ENCODE measurements at regions not wholly inside any gene's neighbourhood (a gene's known extent, or its start where the extent isn't known, plus 50 kb on each side); places are given as distances from the start of the nearest gene placed in this dataset.
A peak's percentile ranks its signal among the peaks of the same experiment; 100 is the strongest.

GRCh38 chr2:17148407-17149145 is 369.7 kb downstream of the RAD51AP2 start:
- H3K27me3 Mint-ChIP-seq (ENCODE audit: low read depth, unreplicated experiment): no peaks in the 10 kb centered on the region
- Histone ChIP-seq H3K36me3 (ENCODE audit: insufficient read depth, low read length) (no peaks in the 10 kb centered on the region), H3K79me2 (ENCODE audit: insufficient read depth, low read length) (no peaks in the 10 kb centered on the region), H3K27me3 (ENCODE audit: insufficient read depth, low read length) (no peaks in the 10 kb centered on the region), H3K4me2 (ENCODE audit: low read length) (no peak overlapping the region), H3K4me3 (ENCODE audit: insufficient read depth, low read depth, low read length) (no peak overlapping the region), H3K9me3 (ENCODE audit: insufficient read depth, low read depth, low read length) (no peaks in the 10 kb centered on the region), H3K27ac (ENCODE audit: low read depth, low read length) (no peak overlapping the region), H3K9ac (ENCODE audit: low read length) (no peak overlapping the region), H3K4me1 (ENCODE audit: insufficient read depth, low read length) (no peaks in the 10 kb centered on the region), H4K20me1 (ENCODE audit: insufficient read depth, low read length) (no peaks in the 10 kb centered on the region), H2AFZ (ENCODE audit: low read depth, low read length) (no peak overlapping the region)
- no peak overlapping the region for H3K27ac Mint-ChIP-seq (ENCODE audit: unreplicated experiment)
- no peak for DNase-seq (ENCODE audit: low read depth)
- no peak overlapping the region for H3K4me3 Mint-ChIP-seq (ENCODE audit: unreplicated experiment)
- no peaks in the 10 kb centered on the region for H3K9me3 Mint-ChIP-seq (ENCODE audit: unreplicated experiment)
- H3K36me3 Mint-ChIP-seq (ENCODE audit: low read depth, unreplicated experiment): no peaks in the 10 kb centered on the region
- peaks cover 1% of the 10 kb centered on the region for H3K4me1 Mint-ChIP-seq (ENCODE audit: low read depth, unreplicated experiment)
- no peak for FAIRE-seq
- TF ChIP-seq EZH2 (IDR thresholded peaks at IDR 0.05; ENCODE audit: insufficient read depth, low read length) (no peak), CTCF (IDR thresholded peaks at IDR 0.05; ENCODE audit: insufficient read depth, low read depth, low read length) (peak; percentile 63)

GRCh38 chr2:17146358-17146757 is 371.9 kb downstream of the RAD51AP2 start:
- H3K4me3 Mint-ChIP-seq (ENCODE audit: unreplicated experiment): no peak overlapping the region
- Histone ChIP-seq H3K9ac (ENCODE audit: low read length) (no peak overlapping the region), H3K36me3 (ENCODE audit: insufficient read depth, low read length) (no peaks in the 10 kb centered on the region), H3K4me1 (ENCODE audit: insufficient read depth, low read length) (no peaks in the 10 kb centered on the region), H4K20me1 (ENCODE audit: insufficient read depth, low read length) (no peaks in the 10 kb centered on the region), H3K4me3 (ENCODE audit: insufficient read depth, low read depth, low read length) (no peak overlapping the region), H3K27ac (ENCODE audit: low read depth, low read length) (no peak overlapping the region), H3K4me2 (ENCODE audit: low read length) (no peak overlapping the region), H3K9me3 (ENCODE audit: insufficient read depth, low read depth, low read length) (no peaks in the 10 kb centered on the region), H2AFZ (ENCODE audit: low read depth, low read length) (no peak overlapping the region), H3K27me3 (ENCODE audit: insufficient read depth, low read length) (no peaks in the 10 kb centered on the region), H3K79me2 (ENCODE audit: insufficient read depth, low read length) (no peaks in the 10 kb centered on the region)
- no peaks in the 10 kb centered on the region for H3K4me1 Mint-ChIP-seq (ENCODE audit: low read depth, unreplicated experiment)
- FAIRE-seq (no peak), DNase-seq (ENCODE audit: low read depth) (no peak)
- no peaks in the 10 kb centered on the region for H3K9me3 Mint-ChIP-seq (ENCODE audit: unreplicated experiment)
- H3K36me3 Mint-ChIP-seq (ENCODE audit: low read depth, unreplicated experiment): no peaks in the 10 kb centered on the region
- no peak overlapping the region for H3K27ac Mint-ChIP-seq (ENCODE audit: unreplicated experiment)
- TF ChIP-seq CTCF (IDR thresholded peaks at IDR 0.05; ENCODE audit: insufficient read depth, low read depth, low read length) (no peak), EZH2 (IDR thresholded peaks at IDR 0.05; ENCODE audit: insufficient read depth, low read length) (no peak)
- no peaks in the 10 kb centered on the region for H3K27me3 Mint-ChIP-seq (ENCODE audit: low read depth, unreplicated experiment)

- Mint-ChIP-seq H3K36me3 (ENCODE audit: low read depth, unreplicated experiment) (no peaks in the 10 kb centered on the region), H3K4me3 (ENCODE audit: unreplicated experiment) (no peak overlapping the region), H3K4me1 (ENCODE audit: low read depth, unreplicated experiment) (peaks cover 2% of the 10 kb centered on the region), H3K27me3 (ENCODE audit: low read depth, unreplicated experiment) (no peaks in the 10 kb centered on the region), H3K9me3 (ENCODE audit: unreplicated experiment) (no peaks in the 10 kb centered on the region), H3K27ac (ENCODE audit: unreplicated experiment) (no peak overlapping the region)
- H3K27me3 ChIP-seq (ENCODE audit: insufficient read depth, low read length): no peaks in the 10 kb centered on the region
- no peaks in the 10 kb centered on the region for H3K36me3 ChIP-seq (ENCODE audit: insufficient read depth, low read length)
- H3K27ac ChIP-seq (ENCODE audit: low read depth, low read length): no peak overlapping the region
- H2AFZ ChIP-seq (ENCODE audit: low read depth, low read length): no peak overlapping the region
- no peak overlapping the region for H3K9ac ChIP-seq (ENCODE audit: low read length)
- TF ChIP-seq CTCF (IDR thresholded peaks at IDR 0.05; ENCODE audit: insufficient read depth, low read depth, low read length) (no peak), EZH2 (IDR thresholded peaks at IDR 0.05; ENCODE audit: insufficient read depth, low read length) (no peak)
- H3K9me3 ChIP-seq (ENCODE audit: insufficient read depth, low read depth, low read length): no peaks in the 10 kb centered on the region
- FAIRE-seq (no peak), DNase-seq (ENCODE audit: low read depth) (no peak)
- no peak overlapping the region for H3K4me3 ChIP-seq (ENCODE audit: insufficient read depth, low read depth, low read length)
- H3K79me2 ChIP-seq (ENCODE audit: insufficient read depth, low read length): no peaks in the 10 kb centered on the region
- no peaks in the 10 kb centered on the region for H4K20me1 ChIP-seq (ENCODE audit: insufficient read depth, low read length)
- H3K4me1 ChIP-seq (ENCODE audit: insufficient read depth, low read length): no peaks in the 10 kb centered on the region
- H3K4me2 ChIP-seq (ENCODE audit: low read length): no peak overlapping the region
Measured at GRCh38 chr2:17136877-17137276, 381.4 kb downstream of the RAD51AP2 start.
